Endothelial cell of umbilical vein (primary cell): ENCODE measurements at regions not wholly inside any gene's neighbourhood (a gene's known extent, or its start where the extent isn't known, plus 50 kb on each side); places are given as distances from the start of the nearest gene placed in this dataset.

ENCODE experiments used
- BruUV-seq: library from RNA; stranded (reverse); fragments of 400-500 nt; replicated peaks from 2 replicates; lab custom pipeline; 2021; lab: Mats Ljungman, UMichigan
- CTCF ChIA-PET: fragments of 300-600, 350-600 bp; sonication (Branson Sonifier 250); formaldehyde crosslinking; loops from one replicate; lab custom pipeline; 2021; ENCODE audit warnings: antibody characterized with exemption, inconsistent platforms; lab: Charles Lee
- POLR2A ChIA-PET: fragments of 300-600, 350-600 bp; sonication (Branson Sonifier 250); formaldehyde crosslinking; loops from one replicate; lab custom pipeline; 2021; ENCODE audit warnings: antibody characterized with exemption, inconsistent platforms; lab: Charles Lee
- DNase-seq: peaks from one replicate; pipeline ENCODE4 v3.0.0-alpha.2; 2011; ENCODE audit warnings: low read depth, low spot score
- FAIRE-seq: peaks from 2 replicates; lab custom pipeline; 2011; peaks lifted over from hg19 to GRCh38; lab: Jason Lieb, UNC
- H2AFZ ChIP-seq: 2 replicates; pipeline ENCODE4 v1.6.0; 2012; ENCODE audit warnings: low read depth, low read length, control low read depth, inconsistent platforms
- H3K27ac ChIP-seq: 2 replicates; pipeline ENCODE4 v1.5.1; 2011; ENCODE audit warnings: low read depth, mild to moderate bottlenecking, control low read depth, low read length, moderate library complexity; ENCODE audit not compliant: insufficient read depth
- H3K27me3 ChIP-seq, 2 experiments: 2 replicates each; pipeline versions ENCODE4 v1.6.0 to v1.6.1; 2011; ENCODE audit warnings: low read length in 2 of 2, mixed read lengths in 1 of 2; ENCODE audit not compliant: control insufficient read depth in 2 of 2, insufficient read depth in 2 of 2
- H3K36me3 ChIP-seq, 2 experiments: 2 replicates in 1 of 2; 3 replicates in 1 of 2; pipeline ENCODE4 v1.5.1; 2011; ENCODE audit warnings: low read length in 2 of 2, mild to moderate bottlenecking in 1 of 2, moderate library complexity in 1 of 2; ENCODE audit not compliant: control insufficient read depth in 2 of 2, insufficient read depth in 2 of 2; ENCODE audit errors: extremely low read depth in 1 of 2
- H3K4me1 ChIP-seq: 3 replicates; pipeline ENCODE4 v1.5.1; 2011; ENCODE audit warnings: mild to moderate bottlenecking, low read length; ENCODE audit not compliant: control insufficient read depth, insufficient read depth; ENCODE audit errors: extremely low read depth
- H3K4me2 ChIP-seq: 2 replicates; pipeline ENCODE4 v1.6.1; 2011; ENCODE audit warnings: low read length, control low read depth, mixed read lengths; ENCODE audit not compliant: insufficient read depth
- H3K4me3 ChIP-seq, 3 experiments: fragments of 200-600 bp in 1 of 3; sonication (generic), shearing (Covaris generic) in 1 of 3; replicated peaks in 1 of 3; 2 replicates each; pipeline ENCODE4 v1.5.1; 2011 to 2016; ENCODE audit warnings: control low read depth in 3 of 3, low read length in 3 of 3, mild to moderate bottlenecking in 2 of 3, inconsistent platforms in 1 of 3, low read depth in 1 of 3, moderate library complexity in 1 of 3; ENCODE audit not compliant: insufficient read depth in 1 of 3
- H3K79me2 ChIP-seq: 2 replicates; pipeline ENCODE4 v1.6.0; 2012; ENCODE audit warnings: low read length, inconsistent platforms; ENCODE audit not compliant: control insufficient read depth, insufficient read depth
- H3K9ac ChIP-seq: replicated peaks from 2 replicates; pipeline ENCODE3; 2011; ENCODE audit warnings: low read length, control low read depth; ENCODE audit not compliant: insufficient read depth; ENCODE audit errors: extremely low read depth
- H3K9me1 ChIP-seq: replicated peaks from 3 replicates; pipeline ENCODE4 v1.6.0; 2011; ENCODE audit warnings: mild to moderate bottlenecking, low read length; ENCODE audit not compliant: control insufficient read depth, insufficient read depth; ENCODE audit errors: extremely low read depth
- H3K9me3 ChIP-seq: replicated peaks from 2 replicates; pipeline ENCODE4 v1.5.1; 2012; ENCODE audit warnings: low read length, inconsistent platforms; ENCODE audit not compliant: control insufficient read depth, insufficient read depth
- H4K20me1 ChIP-seq: replicated peaks from 2 replicates; pipeline ENCODE3; 2011; ENCODE audit warnings: mild to moderate bottlenecking, low read length; ENCODE audit not compliant: control insufficient read depth, insufficient read depth; ENCODE audit errors: extremely low read depth
- EZH2 ChIP-seq: IDR thresholded peaks from 2 replicates; pipeline ENCODE4 v1.6.1; 2012; ENCODE audit warnings: borderline replicate concordance, low read depth, mild to moderate bottlenecking, moderate library complexity, low read length, inconsistent platforms; ENCODE audit not compliant: severe bottlenecking
- FOS ChIP-seq: IDR thresholded peaks from 2 replicates; pipeline ENCODE4 v1.6.1; 2011; ENCODE audit warnings: mild to moderate bottlenecking, low read length, moderate library complexity, borderline replicate concordance; ENCODE audit not compliant: insufficient read depth
- GATA2 ChIP-seq: IDR thresholded peaks from 2 replicates; pipeline ENCODE4 v1.7.0; 2011; ENCODE audit warnings: low read depth, mild to moderate bottlenecking, moderate library complexity, mixed read lengths, low read length; ENCODE audit not compliant: insufficient read length, insufficient read depth
- JUN ChIP-seq: IDR thresholded peaks from 2 replicates; pipeline ENCODE4 v1.6.1; 2011; ENCODE audit warnings: borderline replicate concordance, low read depth; ENCODE audit not compliant: insufficient read length, insufficient read depth
- POLR2A ChIP-seq: IDR thresholded peaks from 2 replicates; pipeline ENCODE4 v1.6.1; 2012; ENCODE audit warnings: low read depth, mild to moderate bottlenecking, control low read depth, low read length
- dilution Hi-C: fragments of 300-500 bp; cut with MboI; formaldehyde crosslinking; loops from one replicate; pipeline ENCODE4 v1.15.0; 2019; ENCODE audit warnings: low sequenced_read_pairs; ENCODE audit not compliant: extremely low pct_ligation_motif_present
- intact Hi-C: fragments of 100-400 bp; cut with micrococcal nuclease; formaldehyde crosslinking; loops from one replicate; pipeline ENCODE4 v1.10.0; 2022
- TF ChIP-seq, protein P1 (sequence below), 2 donors: IDR thresholded peaks; 1 replicate in 1 of 2; 2 replicates in 1 of 2; pipeline ENCODE4 v1.5.1; 2011; ENCODE audit warnings: low read length in 2 of 2, mild to moderate bottlenecking in 2 of 2, moderate library complexity in 2 of 2, control low read depth in 1 of 2, inconsistent platforms in 1 of 2, low read depth in 1 of 2; ENCODE audit not compliant: insufficient read depth in 1 of 2; ENCODE audit errors: extremely low read depth in 1 of 2

DNA sequence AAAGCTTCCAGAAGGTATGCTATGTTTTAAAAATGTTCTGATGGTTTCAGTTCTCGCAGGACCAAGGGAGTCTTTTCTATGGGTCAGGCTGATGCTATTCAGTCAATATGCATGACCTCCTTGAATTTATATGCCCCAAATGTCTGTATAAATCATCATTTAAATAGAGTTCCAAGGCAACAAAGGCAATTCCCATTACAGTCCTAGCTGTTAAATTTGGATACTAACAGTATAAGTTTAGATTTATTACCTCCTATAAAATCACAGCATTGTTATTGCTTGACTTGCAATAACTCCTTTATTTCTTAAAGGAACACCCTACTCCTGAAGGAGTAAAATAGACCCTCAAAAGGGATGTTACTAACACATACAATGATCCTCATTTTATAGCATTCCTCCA lies 387.7 kb upstream of the CHD1 start:
- DNase-seq, result no peak
- no peaks in the 10 kb centered on the region for H3K27me3 ChIP-seq
- H3K4me2 ChIP-seq, result no peak overlapping the region
- H3K4me3 ChIP-seq, result no peak overlapping the region
- H3K9ac ChIP-seq, result no peak overlapping the region
- H3K9me3 ChIP-seq, result no peaks in the 10 kb centered on the region
- no peaks in the 10 kb centered on the region for H3K79me2 ChIP-seq
- intact Hi-C loops (loop anchor here (5.0 kb wide), 1 partner anchor 209 kb away; no protein-coding TSS in a partner anchor), dilution Hi-C loops (no loop called here)
- no peak overlapping the region for H3K27ac ChIP-seq
- no peak overlapping the region for H2AFZ ChIP-seq
- POLR2A ChIA-PET, result no interaction called here
- no peak for FAIRE-seq
- TF ChIP-seq EZH2 (no peak), POLR2A (no peak), FOS (no peak), GATA2 (no peak), JUN (no peak)
- TF ChIP-seq, protein P1, sequence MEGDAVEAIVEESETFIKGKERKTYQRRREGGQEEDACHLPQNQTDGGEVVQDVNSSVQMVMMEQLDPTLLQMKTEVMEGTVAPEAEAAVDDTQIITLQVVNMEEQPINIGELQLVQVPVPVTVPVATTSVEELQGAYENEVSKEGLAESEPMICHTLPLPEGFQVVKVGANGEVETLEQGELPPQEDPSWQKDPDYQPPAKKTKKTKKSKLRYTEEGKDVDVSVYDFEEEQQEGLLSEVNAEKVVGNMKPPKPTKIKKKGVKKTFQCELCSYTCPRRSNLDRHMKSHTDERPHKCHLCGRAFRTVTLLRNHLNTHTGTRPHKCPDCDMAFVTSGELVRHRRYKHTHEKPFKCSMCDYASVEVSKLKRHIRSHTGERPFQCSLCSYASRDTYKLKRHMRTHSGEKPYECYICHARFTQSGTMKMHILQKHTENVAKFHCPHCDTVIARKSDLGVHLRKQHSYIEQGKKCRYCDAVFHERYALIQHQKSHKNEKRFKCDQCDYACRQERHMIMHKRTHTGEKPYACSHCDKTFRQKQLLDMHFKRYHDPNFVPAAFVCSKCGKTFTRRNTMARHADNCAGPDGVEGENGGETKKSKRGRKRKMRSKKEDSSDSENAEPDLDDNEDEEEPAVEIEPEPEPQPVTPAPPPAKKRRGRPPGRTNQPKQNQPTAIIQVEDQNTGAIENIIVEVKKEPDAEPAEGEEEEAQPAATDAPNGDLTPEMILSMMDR (IDR thresholded peaks at IDR 0.05; ENCODE audit: extremely low read depth in 1 of 2, insufficient read depth in 1 of 2, low read depth in 1 of 2, low read length in 2 of 2), result no peak
- BruUV-seq, result no TSS peak
- no peaks in the 10 kb centered on the region for H3K9me1 ChIP-seq
- H4K20me1 ChIP-seq, result no peaks in the 10 kb centered on the region
- H3K36me3 ChIP-seq, result no peaks in the 10 kb centered on the region
- CTCF ChIA-PET, result no interaction called here
- H3K4me1 ChIP-seq, result no peaks in the 10 kb centered on the region
